HepG2 (cell line): ENCODE measurements at regions not wholly inside any gene's neighbourhood (a gene's known extent, or its start where the extent isn't known, plus 50 kb on each side); places are given as distances from the start of the nearest gene placed in this dataset.

Experiments used
- FOXA3 ChIP-seq: IDR thresholded peaks from 2 replicates; pipeline ENCODE4 v1.6.1; 2016; ENCODE audit warnings: missing genetic modification reagents, missing compliant biosample characterization
- GATAD1 ChIP-seq: IDR thresholded peaks from 2 replicates; pipeline ENCODE4 v1.6.1; 2016; ENCODE audit warnings: missing genetic modification reagents, missing compliant biosample characterization
- HHEX ChIP-seq: IDR thresholded peaks from 2 replicates; pipeline ENCODE4 v1.6.1; 2016; ENCODE audit warnings: control low read depth
- IRX3 ChIP-seq: sonication (generic); formaldehyde crosslinking; IDR thresholded peaks from 2 replicates; pipeline ENCODE4 v1.8.1; 2023; ENCODE audit warnings: mild to moderate bottlenecking, low read depth, missing genetic modification reagents, borderline replicate concordance
- JUN ChIP-seq: sonication (generic); formaldehyde crosslinking; IDR thresholded peaks from 2 replicates; pipeline ENCODE4 v1.4.0; 2020; ENCODE audit warnings: mild to moderate bottlenecking, missing genetic modification reagents
- MYC ChIP-seq: sonication (generic); formaldehyde crosslinking; IDR thresholded peaks from 2 replicates; pipeline ENCODE4 v1.9.0; 2021; ENCODE audit warnings: missing genetic modification reagents, borderline replicate concordance
- RCOR2 ChIP-seq: IDR thresholded peaks from 2 replicates; pipeline ENCODE4 v1.6.1; 2016; ENCODE audit warnings: missing biosample characterization, missing genetic modification reagents
- RFXANK ChIP-seq: IDR thresholded peaks from 2 replicates; pipeline ENCODE4 v1.6.1; 2016
- SKI ChIP-seq: fragments of 450-650 bp; IDR thresholded peaks from one replicate; pipeline ENCODE4 v1.6.1; 2018; ENCODE audit warnings: mild to moderate bottlenecking; ENCODE audit not compliant: partially characterized antibody
- SMYD3 ChIP-seq: sonication (generic); formaldehyde crosslinking; IDR thresholded peaks from 2 replicates; pipeline ENCODE4 v1.8.1; 2023; ENCODE audit warnings: mild to moderate bottlenecking, missing genetic modification reagents
- STAT5B ChIP-seq: sonication (generic); formaldehyde crosslinking; IDR thresholded peaks from 2 replicates; pipeline ENCODE4 v1.4.0; 2020; ENCODE audit warnings: missing genetic modification reagents
- ZC3H13 ChIP-seq: sonication (generic); formaldehyde crosslinking; IDR thresholded peaks from 2 replicates; pipeline ENCODE4 v1.8.1; 2023; ENCODE audit warnings: mild to moderate bottlenecking, missing genetic modification reagents, moderate library complexity
- ZNF10 ChIP-seq: sonication (generic); formaldehyde crosslinking; IDR thresholded peaks from 2 replicates; pipeline ENCODE4 v1.4.0; 2020; ENCODE audit warnings: mild to moderate bottlenecking, low read depth, missing genetic modification reagents, borderline replicate concordance
- ZNF33B ChIP-seq: sonication (generic); formaldehyde crosslinking; IDR thresholded peaks from 2 replicates; pipeline ENCODE4 v1.5.1; 2020; ENCODE audit warnings: mild to moderate bottlenecking, missing genetic modification reagents
- ZNF446 ChIP-seq: sonication (generic); formaldehyde crosslinking; IDR thresholded peaks from 2 replicates; pipeline ENCODE4 v1.5.0; 2020; ENCODE audit warnings: mild to moderate bottlenecking, missing genetic modification reagents
- ZNF883 ChIP-seq: sonication (generic); formaldehyde crosslinking; IDR thresholded peaks from 2 replicates; pipeline ENCODE4 v1.5.1; 2020; ENCODE audit warnings: mild to moderate bottlenecking, missing genetic modification reagents; ENCODE audit errors: not compliant biosample characterization
- TF ChIP-seq, protein P1 (sequence below): sonication (generic); formaldehyde crosslinking; IDR thresholded peaks from 2 replicates; pipeline ENCODE4 v1.5.0; 2020; ENCODE audit warnings: mild to moderate bottlenecking, missing genetic modification reagents, moderate library complexity
- TF ChIP-seq, protein P2 (sequence below): sonication (generic); formaldehyde crosslinking; IDR thresholded peaks from 2 replicates; pipeline ENCODE4 v1.4.0; 2020; ENCODE audit warnings: missing genetic modification reagents, borderline replicate concordance
- TF ChIP-seq, protein P3 (sequence below): sonication (generic); formaldehyde crosslinking; IDR thresholded peaks from 2 replicates; pipeline ENCODE4 v1.4.0; 2020; ENCODE audit warnings: missing genetic modification reagents
- TF ChIP-seq, protein P4 (sequence below): sonication (generic); formaldehyde crosslinking; IDR thresholded peaks from 2 replicates; pipeline ENCODE4 v1.9.0; 2022; ENCODE audit warnings: missing genetic modification reagents, mild to moderate bottlenecking, borderline replicate concordance
- TF ChIP-seq, protein P5 (sequence below): sonication (generic); formaldehyde crosslinking; IDR thresholded peaks from 2 replicates; pipeline ENCODE4 v1.8.1; 2023; ENCODE audit warnings: missing genetic modification reagents, inconsistent platforms, borderline replicate concordance
- TF ChIP-seq, protein P6 (sequence below): IDR thresholded peaks from 2 replicates; pipeline ENCODE4 v1.6.1; 2016; ENCODE audit warnings: mild to moderate bottlenecking, missing biosample characterization, missing genetic modification reagents

DNA sequence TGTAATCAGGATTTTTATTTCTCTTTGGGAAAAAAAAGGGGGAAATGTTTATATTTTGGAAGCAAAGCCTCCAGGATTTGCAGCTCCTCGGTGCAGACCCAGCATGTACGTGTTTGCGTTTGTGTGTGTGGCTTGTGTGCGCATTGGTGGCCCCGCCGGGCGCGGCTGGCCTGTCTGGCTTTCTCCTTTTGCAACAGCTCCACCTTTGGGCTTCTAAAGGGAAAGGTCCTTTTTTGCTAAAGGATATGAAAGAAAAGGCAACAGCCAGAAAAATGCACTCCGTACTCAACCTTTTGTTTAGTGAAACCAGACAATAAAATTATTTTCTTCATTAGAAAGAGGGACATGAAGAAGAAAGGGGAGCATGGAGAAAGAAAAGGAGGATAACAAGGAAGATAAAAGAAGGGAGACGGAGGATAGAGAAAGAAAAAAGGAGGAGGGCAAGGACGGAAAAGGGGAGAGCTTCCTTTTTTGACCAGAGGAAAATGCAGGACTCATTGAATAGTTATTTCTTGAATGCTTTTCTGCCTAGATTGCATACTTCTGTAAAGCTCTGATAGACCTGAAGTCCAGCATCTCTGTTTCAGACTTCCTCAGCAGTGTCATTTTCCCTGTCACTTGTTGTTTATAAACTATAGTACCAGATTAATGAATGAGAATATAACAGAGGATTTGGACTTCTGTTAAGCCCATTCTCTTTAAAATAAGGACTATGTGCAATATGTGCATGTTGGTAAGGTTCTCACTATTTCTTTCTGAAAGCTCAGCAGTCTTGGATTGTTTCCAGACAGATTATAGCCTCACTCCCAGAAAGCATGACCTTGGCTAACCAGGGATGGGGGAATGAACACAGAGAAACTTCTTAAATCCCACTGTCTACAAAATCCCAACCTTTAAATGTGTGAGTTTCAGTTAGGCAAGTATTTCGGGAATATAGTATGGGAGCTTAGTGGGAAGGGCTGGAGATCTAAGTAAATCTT is 563.1 kb upstream of the PIK3C3 start (continued):
- TF ChIP-seq, protein P1, sequence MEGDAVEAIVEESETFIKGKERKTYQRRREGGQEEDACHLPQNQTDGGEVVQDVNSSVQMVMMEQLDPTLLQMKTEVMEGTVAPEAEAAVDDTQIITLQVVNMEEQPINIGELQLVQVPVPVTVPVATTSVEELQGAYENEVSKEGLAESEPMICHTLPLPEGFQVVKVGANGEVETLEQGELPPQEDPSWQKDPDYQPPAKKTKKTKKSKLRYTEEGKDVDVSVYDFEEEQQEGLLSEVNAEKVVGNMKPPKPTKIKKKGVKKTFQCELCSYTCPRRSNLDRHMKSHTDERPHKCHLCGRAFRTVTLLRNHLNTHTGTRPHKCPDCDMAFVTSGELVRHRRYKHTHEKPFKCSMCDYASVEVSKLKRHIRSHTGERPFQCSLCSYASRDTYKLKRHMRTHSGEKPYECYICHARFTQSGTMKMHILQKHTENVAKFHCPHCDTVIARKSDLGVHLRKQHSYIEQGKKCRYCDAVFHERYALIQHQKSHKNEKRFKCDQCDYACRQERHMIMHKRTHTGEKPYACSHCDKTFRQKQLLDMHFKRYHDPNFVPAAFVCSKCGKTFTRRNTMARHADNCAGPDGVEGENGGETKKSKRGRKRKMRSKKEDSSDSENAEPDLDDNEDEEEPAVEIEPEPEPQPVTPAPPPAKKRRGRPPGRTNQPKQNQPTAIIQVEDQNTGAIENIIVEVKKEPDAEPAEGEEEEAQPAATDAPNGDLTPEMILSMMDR (CRISPR knock-in tag), result peak; percentile 80
- no peak for TF ChIP-seq MYC (CRISPR knock-in tag)
- TF ChIP-seq STAT5B (CRISPR knock-in tag), result no peak
- no peak for TF ChIP-seq SMYD3 (CRISPR knock-in tag)
- TF ChIP-seq, protein P2, sequence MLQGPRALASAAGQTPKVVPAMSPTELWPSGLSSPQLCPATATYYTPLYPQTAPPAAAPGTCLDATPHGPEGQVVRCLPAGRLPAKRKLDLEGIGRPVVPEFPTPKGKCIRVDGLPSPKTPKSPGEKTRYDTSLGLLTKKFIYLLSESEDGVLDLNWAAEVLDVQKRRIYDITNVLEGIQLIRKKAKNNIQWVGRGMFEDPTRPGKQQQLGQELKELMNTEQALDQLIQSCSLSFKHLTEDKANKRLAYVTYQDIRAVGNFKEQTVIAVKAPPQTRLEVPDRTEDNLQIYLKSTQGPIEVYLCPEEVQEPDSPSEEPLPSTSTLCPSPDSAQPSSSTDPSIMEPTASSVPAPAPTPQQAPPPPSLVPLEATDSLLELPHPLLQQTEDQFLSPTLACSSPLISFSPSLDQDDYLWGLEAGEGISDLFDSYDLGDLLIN (CRISPR knock-in tag), result no peak
- no peak for TF ChIP-seq ZNF446 (CRISPR knock-in tag)
- TF ChIP-seq, protein P3, sequence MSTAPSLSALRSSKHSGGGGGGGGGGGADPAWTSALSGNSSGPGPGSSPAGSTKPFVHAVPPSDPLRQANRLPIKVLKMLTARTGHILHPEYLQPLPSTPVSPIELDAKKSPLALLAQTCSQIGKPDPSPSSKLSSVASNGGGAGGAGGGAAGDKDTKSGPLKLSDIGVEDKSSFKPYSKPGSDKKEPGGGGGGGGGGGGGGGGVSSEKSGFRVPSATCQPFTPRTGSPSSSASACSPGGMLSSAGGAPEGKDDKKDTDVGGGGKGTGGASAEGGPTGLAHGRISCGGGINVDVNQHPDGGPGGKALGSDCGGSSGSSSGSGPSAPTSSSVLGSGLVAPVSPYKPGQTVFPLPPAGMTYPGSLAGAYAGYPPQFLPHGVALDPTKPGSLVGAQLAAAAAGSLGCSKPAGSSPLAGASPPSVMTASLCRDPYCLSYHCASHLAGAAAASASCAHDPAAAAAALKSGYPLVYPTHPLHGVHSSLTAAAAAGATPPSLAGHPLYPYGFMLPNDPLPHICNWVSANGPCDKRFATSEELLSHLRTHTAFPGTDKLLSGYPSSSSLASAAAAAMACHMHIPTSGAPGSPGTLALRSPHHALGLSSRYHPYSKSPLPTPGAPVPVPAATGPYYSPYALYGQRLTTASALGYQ (CRISPR knock-in tag), result no peak
- no peak for TF ChIP-seq ZNF10 (CRISPR knock-in tag)
- TF ChIP-seq FOXA3, result no peak
- TF ChIP-seq RFXANK (CRISPR knock-in tag), result no peak
- TF ChIP-seq RCOR2 (CRISPR knock-in tag), result no peak
- TF ChIP-seq HHEX (CRISPR knock-in tag), result no peak
- TF ChIP-seq, protein P4, sequence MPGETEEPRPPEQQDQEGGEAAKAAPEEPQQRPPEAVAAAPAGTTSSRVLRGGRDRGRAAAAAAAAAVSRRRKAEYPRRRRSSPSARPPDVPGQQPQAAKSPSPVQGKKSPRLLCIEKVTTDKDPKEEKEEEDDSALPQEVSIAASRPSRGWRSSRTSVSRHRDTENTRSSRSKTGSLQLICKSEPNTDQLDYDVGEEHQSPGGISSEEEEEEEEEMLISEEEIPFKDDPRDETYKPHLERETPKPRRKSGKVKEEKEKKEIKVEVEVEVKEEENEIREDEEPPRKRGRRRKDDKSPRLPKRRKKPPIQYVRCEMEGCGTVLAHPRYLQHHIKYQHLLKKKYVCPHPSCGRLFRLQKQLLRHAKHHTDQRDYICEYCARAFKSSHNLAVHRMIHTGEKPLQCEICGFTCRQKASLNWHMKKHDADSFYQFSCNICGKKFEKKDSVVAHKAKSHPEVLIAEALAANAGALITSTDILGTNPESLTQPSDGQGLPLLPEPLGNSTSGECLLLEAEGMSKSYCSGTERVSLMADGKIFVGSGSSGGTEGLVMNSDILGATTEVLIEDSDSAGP (CRISPR knock-in tag), result no peak
- no peak for TF ChIP-seq SKI
- TF ChIP-seq, protein P5, sequence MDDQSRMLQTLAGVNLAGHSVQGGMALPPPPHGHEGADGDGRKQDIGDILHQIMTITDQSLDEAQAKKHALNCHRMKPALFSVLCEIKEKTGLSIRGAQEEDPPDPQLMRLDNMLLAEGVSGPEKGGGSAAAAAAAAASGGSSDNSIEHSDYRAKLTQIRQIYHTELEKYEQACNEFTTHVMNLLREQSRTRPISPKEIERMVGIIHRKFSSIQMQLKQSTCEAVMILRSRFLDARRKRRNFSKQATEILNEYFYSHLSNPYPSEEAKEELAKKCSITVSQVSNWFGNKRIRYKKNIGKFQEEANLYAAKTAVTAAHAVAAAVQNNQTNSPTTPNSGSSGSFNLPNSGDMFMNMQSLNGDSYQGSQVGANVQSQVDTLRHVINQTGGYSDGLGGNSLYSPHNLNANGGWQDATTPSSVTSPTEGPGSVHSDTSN (CRISPR knock-in tag), result no peak
- no peak for TF ChIP-seq GATAD1 (CRISPR knock-in tag)
- TF ChIP-seq ZNF883 (CRISPR knock-in tag), result no peak
- TF ChIP-seq ZC3H13 (CRISPR knock-in tag), result no peak
- TF ChIP-seq ZNF33B (CRISPR knock-in tag), result no peak
- TF ChIP-seq, protein P6, sequence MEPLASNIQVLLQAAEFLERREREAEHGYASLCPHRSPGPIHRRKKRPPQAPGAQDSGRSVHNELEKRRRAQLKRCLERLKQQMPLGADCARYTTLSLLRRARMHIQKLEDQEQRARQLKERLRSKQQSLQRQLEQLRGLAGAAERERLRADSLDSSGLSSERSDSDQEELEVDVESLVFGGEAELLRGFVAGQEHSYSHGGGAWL (CRISPR knock-in tag), result no peak
- TF ChIP-seq IRX3 (CRISPR knock-in tag), result no peak
- no peak for TF ChIP-seq JUN (CRISPR knock-in tag)
